Stimulated activated CD4-positive, alpha-beta T cell treated with anti-CD3 and anti-CD28 coated beads, Interleukin-1b, Interleukin-23, amount 100 ng/mL, for 48 hours (primary cell): ENCODE measurements at regions not wholly inside any gene's neighbourhood (a gene's known extent, or its start where the extent isn't known, plus 50 kb on each side); places are given as distances from the start of the nearest gene placed in this dataset.

ENCODE experiments used
- DNase-seq: peaks from one replicate; pipeline ENCODE4 v3.0.0-alpha.2; 2020

DNA sequence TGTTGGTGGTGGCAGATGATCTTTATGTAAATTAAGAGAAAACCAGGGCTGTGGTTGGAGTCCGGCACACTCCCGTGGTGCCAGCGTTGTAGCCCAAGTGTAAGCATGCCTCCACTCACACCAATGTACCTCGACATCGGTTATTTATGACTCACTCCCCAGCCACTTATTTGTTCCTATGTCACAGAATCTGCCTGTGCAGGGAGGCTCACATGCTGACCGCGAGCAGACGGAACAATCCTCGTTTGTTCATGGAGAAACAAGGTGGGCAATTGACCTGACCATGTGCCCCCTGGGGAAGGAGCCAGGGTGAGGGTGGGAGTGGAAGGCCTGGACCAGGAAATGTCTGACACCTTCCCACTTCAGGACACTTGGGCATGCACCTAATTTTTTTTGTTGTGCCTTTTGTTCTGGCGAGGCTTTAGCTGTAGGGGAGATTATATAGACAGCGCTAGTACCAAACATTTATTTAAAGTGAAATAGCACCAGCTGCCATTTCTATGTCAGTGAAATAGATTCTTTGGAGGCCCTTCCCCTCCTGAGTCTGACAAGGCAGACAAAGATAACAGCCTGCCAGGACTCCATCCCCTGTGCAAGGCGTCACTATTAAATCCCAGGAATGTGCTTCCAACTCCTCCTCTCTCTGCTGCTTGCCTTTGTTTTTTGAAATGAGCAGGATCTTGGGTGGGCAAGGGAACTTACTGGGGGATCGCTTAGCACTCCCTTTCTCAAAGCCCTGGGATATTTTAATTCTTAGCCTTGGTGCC is 394.2 kb downstream of the FGF9 start:
- no peak for DNase-seq

DNA sequence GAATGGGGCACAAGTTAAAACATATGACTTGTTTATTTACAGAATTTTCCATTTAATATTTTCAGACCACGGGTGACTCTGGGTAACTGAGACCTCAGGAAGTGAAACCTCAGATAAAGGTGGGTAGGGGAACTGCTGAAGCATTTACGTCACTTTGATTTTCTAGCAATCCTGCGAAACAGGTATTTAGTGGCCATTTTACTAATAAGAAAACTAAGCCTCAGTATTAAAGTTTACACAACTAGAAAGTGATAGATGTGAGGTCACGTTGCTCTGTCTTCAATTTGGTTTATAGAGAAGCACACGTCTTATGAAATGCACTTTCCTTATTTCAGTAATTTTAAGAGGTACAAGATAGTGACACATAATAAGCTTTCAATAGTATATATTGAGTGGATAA is 402.8 kb downstream of the FGF9 start:
- DNase-seq, result no peak

DNA sequence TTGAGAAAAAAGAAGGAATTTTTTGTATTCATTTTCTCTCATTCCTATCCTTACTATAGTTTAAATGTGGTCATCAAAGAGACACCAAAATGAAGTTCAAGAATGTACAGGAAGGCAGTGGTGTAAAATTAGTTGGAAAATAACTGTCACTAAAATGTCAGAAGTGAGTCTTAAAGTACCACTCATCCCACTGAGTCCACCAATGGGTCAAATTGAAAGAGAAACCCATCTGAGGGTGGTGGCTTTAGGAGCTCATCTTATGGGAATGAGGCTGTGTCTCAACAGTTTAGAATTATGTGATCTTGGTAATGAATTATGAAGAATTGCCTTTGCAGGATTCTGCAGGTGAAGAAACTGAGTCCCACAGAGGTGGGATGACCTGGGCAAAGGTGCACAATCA is 403.5 kb downstream of the FGF9 start:
- peak; percentile 29 for DNase-seq

DNA sequence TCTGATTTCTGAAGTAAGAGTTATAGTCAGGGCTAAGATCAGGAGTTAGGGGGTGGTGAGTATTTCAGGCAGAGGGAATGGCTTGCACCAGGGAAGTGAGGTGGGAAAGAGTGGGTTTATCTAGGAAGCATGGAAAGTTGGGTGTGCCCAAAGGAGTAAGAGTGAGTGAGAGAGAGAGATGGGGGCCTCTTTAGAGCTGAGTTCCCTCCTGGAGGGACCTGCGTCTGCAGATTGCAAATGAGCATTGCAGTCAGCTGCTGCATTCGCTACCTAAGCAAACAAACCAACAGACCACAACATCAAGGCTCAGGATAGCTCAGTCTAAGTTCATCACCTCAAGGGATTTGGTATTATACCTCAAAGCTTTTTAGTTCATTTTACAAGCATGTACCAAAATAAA is 405.8 kb downstream of the FGF9 start:
- no peak for DNase-seq

DNA sequence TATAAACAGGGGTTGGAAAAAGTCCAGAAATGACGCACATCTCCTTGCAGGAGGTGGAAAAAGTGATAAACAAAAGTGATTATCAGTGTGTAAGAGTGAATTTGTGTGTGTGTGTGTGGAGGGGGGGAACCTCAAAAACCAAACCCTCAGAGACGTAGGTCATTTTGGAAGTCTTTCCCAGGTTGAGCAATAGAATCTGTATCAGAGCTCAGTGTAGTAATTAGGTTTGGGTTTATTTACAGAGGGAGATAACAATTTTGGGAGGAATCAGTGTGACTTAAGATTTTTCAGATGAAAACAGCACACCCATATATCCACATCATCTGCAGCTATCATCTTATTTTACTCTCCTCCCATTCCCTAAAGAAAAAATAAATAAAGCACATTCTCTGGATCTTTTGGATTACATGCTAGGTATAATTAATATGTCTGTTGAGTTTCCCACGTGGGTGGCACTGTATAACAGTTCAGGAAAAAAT is 406.4 kb downstream of the FGF9 start:
- no peak for DNase-seq

DNA sequence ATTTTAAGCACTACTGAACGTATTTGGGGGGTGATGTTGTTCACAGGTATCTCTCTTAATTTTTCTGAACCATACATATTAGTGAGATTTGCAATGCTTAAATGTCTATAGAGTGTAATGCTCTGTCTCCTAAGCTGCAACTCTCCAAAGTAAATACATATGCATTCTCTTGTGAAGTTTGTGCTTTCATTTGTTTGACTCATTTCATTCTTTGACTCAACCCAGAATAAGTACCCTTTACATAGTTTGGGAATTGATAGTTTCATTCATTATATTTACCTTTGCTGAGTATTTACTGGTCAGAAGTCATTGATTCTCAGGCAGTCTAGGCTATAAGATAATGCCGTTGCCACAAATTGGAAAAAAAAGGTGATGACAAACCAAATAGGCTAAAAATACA is 406.9 kb downstream of the FGF9 start:
- no peak for DNase-seq

DNA sequence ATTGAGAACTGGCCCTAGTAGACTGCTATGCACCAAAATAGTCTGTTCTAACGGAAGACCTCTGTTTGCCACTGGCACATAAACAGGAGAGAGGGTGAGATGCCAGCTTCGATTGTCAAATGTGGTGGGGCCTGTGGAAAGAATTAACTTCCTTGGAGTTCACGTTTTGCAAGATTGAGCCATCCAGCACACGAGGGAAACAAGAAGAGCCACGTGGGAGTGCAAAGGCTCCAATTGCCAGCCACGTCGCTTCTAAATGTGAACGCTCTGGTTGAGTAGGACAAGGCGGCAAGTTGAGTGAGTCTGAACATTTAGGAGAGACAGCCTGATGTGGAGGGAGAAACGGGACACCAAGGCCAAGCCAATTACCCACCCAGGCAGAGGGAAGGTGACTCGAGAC is 409.1 kb downstream of the FGF9 start:
- DNase-seq, result no peak

DNA sequence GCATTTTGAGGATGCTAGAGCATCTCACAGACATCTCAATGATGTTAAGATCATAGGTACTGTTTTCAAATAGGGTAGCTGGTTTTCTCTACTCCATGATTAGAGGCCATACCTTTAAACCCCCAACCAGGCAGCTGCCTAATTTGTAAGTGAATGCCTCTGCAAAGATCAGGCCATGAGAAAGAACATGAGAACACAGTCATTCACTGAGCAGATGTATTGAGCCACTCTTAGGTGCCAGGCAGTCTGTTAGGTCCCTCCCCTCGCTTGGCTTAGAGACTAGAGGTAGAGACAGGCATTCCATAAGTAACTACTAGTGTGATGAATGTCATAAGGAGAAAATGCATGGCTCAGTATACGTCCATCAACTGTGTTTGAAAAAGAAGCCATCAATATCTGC is 410.0 kb downstream of the FGF9 start:
- DNase-seq, result no peak

DNA sequence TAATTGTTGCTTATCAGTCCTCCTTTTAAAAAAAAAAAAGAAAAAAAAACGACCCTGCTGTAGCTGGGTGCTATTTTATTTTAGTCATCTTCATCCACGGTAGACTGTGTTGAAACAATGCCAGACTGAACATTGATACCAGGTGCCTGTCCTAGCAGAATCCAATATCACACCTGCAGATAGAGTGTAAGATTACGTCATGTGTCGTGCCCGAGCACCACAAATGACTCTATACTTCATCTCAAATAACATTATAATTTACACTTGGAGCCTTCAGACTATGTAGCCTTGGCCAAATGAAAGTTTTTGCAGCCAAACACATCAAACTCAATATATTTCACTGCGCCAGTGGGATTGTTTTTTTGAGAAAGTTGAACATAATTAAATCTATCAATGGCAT is 410.6 kb downstream of the FGF9 start:
- DNase-seq, result no peak

DNA sequence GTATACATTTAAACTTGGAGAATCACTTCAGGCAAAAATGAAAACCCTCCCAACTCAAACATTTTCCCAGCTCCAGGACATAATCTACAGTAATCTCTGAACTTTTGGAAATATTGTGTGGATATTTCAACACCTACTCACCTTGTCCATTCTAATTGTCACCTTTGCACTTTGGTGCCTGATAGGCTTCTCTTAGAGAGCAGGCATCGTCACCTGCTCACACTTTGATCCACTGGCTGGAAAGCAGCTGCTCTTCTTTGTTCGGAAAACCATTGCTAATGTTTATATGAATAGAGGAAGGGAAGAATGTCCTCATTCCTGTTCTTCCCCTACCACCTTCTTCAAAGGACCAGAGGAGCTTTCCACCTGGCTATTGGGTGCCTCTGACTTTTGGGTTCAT is 411.2 kb downstream of the FGF9 start:
- DNase-seq, result no peak

DNA sequence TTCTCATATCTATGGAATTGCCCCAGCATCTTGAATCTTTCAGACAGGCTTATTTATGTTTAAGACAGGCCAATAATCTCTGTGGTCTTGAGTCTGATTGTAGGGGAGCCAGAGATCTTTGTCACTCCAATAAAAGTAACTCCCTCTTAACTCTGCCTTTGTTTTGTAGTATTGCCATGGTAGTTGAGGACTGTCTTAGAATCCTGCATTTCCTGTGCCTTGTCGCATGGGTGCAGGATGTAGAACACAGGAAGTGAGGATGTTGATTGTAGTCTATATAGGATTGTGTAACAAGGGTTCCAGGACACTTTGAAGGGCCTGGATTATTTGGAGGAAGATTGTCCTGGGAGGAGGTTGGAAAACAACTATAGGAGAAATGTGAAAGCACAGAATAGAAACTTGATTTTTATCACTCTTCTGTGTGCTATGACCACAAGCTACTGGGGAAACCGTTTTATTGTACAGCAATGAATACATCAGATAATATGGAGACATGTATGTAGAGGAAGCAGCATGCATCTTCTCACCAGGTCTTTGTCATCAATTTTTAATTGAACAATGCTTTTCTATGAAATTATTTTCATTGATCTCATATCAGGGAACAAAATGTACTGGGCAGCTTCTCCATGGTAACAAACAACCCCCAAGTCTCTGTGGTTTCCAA is 411.7 kb downstream of the FGF9 start:
- no peak for DNase-seq

DNA sequence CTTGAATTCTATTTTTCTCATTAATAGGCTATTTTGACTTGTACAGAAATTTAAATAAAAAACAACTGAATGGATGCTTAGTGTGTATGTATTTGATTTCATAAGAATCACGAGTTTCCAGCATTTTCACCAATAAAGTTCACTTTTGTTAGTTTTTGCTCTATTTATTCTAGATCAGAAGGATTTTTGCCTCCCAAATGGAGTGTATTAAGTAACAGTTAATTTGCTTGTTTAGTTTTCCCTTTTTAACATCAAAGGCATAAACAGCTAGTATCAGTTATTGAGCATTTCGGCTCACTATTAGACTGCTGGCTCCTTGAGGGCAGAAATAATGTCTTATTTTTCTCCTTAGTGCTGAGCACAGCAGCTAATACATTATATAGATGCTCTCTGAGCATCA is 414.1 kb downstream of the FGF9 start:
- DNase-seq, result no peak

DNA sequence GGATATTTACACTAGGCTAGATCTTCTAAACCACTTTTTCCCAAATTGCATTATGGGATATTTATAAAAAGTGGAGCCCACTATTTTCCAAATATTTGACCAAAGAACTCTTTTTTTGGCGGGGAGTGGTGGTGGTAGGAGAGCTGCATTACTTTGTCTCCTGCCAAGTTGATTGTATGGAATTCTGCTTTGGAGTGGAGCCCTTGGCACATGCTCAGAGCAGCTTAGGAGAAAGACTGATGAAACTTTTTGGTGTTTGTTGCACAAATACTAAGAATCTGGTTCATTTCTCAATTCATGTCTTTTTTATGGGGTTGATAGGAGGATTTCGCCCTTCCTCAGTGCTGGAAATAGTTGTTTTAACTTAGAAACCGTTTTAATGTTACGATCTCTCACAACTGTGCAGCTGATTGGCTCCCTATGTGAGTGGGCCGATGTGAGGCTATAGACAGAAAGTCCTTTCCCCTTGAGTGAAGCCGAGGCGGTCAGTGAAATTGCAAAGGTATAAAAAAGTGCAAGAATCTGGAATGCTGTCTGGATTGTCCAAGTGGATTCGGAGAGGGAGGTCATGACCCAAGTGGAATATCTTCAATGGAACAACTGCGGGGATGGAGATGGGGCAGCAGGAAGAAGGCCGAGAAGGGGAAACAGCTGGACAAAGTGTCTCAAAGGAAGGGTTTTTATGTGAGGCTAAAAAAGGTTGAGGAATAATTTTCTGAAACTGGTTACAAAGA is 415.9 kb downstream of the FGF9 start:
- DNase-seq, result no peak

DNA sequence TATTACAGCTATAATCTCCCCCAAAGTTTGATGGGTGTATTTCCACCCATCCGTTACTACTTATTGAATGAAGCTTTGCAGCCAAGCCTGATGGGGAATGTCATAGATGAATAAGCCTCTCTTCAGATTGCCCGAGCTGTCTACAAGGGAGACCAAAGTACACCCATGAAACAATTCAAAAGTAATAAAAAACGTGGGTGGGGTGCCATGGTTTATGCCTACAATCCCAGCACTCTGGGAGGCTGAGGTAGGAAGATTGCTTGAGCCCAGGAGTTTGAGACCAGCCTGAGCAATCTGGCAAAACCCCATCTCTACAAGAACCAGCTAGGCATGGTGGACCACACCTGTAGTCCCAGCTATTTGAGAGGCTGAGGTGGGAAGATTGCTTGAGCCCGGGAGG is 419.2 kb downstream of the FGF9 start:
- DNase-seq, result no peak

DNA sequence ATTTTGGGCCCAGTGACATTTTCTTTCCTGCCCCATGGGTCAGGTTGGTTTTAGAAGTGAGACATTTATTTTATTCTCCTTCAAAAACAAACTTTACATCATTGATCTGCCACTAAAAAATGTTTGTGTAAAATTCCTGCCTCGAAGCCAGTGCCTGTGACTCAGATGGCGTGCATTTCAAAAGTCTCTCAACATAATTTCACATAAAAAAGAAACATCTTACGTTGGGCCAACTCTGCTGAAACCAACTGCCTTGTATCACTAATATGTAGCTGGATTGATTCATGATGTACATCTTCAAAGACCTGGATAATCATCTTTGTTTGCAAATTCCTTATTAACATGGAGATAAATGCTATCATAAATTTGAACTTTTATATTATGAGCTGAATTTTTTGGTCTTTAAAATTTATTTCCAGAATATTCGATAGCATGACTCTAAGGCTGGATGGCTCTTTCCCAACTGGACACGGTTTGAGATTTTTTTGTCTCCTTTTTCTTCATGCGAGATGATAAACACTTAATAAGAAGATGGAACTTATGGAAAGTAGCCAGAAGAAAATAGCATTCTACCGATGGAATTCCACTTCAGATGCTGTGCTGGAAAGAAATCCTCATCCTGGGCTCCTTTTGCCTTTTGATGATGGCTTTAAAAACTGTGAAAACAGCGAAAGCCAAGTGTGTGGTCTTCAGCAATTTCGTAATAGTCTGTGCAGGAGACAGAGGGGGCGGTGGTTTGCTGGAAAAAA is 420.5 kb downstream of the FGF9 start:
- DNase-seq, result no peak

DNA sequence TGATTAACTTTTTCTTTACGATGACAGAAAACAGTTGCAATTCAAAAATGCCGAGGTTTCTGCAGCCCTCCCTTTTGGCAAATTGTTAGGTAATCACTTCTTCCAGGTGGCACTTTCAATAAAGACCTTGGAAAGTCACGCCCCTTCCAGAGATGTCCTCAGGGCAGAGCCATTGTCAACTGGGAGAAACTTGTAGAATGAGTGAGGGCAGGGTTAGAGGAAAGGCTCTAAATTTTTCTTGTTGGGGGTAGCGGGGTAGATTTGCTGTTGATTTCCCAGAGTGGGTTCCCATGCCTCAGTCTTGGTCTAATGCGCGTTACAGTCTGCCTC is 421.1 kb downstream of the FGF9 start:
- no peak for DNase-seq

DNA sequence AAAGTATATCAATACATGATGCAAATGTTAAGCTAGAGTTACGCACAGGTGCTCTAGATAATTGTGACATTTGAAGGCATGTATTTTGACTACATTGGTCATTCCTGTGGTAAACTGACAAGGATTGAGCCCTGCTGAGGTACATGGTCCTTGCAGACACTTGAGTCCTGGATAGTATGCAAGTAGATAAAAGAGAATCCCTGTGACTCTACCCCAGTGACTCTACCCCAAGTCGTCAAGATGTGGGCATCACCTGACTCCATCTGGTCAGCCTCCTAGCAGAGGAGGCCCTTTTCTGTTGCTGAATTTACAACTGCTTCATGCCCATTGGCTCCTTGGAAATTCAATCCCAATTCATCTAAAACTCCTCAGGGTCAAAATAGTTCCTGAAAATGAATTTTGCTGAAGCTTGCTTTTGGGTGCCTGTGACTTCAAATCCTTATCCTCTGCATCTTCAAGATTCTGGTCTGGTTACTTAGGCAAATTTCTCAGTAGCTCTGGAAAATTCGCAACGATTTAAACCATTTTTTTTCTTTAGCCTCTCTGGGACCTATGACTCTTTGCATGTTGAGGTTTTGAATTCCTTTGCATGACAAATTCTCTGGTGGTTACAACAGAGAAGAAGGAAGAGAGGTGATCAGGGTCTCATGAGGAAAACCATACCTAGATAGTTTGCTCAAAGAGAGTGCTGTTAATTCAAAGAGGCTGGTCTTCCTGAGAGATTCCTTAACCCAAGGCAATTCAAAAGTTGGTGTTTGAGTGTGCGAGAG is 422.1 kb downstream of the FGF9 start:
- no peak for DNase-seq

DNA sequence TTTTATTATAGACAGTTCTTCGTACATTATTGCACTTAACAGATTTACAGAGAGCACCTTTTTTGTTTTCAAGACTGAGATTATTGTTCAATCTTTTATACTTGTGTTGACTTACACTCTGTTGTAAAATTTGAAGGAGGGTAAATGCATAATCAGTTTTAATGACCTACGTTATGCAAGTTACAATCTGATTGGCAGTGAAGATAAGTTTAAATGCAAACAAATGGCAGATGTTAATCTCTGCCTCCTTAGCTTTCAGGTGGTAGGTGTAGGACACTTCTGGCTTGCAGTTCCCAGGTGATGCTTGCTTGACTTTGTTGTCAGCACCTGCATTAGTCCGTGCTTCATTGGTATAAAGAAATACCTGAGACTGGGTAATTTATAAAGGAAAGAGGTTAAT is 424.9 kb downstream of the FGF9 start:
- DNase-seq, result no peak

DNA sequence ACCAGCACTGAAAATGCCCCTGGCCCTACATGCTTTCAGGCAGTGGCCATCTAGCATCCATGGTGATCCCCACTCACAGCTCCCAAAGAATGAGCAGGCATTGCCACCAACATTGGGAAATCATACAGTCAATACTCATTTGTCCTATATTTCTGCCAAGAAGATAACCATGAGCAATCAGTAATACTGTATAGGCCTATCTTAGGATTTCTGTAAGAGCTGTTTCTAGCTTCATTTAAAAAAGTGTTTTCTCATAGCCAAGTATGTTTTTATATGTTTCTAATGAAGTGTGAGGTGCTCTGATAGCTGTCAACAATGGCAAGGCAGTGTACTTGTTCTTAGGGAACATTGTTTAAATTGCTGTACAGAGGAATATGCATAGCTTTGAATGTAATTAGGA is 428.7 kb downstream of the FGF9 start:
- no peak for DNase-seq

DNA sequence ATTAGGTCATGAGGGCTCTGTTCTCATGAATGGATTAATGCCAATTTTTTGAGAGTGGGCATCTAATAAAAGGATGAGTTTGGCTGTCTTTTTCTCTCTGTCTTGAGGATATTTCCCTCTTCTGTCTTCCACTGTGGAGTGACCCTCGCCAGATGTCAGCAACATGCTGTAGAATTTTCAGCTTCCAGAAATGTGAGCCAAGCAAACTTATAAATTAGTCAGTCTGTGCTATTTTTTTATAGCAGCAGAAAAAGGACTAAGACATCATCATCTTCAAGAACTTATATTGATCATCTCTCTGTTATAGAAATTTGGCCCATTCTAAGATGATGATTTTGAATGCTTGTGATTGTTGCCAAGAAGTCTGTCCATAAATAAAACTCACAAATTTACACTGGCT is 431.4 kb downstream of the FGF9 start:
- no peak for DNase-seq

DNA sequence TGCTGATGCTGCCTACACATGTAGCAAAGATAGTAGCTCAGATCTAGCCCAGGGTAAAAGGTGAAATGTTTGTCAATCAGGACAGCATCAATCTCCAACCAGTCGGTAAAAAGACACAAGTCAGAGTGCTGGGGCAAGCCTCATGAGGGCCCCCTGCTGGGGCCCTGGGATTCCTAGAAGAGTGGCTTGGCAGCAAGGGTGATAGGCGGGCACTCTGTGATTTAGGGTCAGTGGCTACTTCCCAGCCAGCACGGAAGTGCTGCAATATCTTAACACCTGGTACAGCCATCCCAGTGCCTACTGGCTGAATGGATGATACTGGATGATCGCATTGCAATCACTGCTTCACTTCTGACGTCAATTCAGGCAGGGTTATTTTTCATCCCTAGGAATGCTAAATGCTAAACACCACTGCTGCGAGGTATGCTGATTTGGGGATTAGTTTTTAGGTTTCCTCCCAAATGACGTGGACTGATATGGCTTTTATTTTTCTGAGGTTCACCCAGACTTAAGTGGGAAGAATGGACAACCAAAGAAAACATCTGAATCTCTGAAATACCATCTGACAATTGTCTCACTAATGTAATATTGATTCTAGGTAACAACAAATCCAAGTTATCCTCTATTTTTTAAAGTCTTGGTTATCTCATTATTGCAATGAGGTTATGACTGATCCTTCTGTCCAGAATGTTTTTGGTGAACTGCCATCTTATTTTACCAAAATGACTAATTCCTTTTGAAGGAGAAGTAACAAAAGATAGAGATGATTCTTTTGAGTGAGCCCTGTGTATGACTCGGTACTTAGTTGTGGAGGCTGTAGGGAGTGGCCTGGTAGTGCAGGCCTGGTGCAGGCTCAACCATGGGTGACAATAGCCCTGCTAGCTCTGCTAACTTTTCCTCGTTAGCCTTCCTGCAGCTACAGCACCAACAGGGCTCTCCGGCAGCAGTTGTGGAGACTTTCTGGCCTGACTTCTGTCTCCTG is 432.5 kb downstream of the FGF9 start:
- DNase-seq, result no peak
